ENCODE measurements at regions not wholly inside any gene's neighbourhood (a gene's known extent, or its start where the extent isn't known, plus 50 kb on each side); places are given as distances from the start of the nearest gene placed in this dataset.
"Not testable (repeated sequence)": the region's sequence is repeated elsewhere in the genome, so short reads cannot be mapped to it uniquely, and the experiment has no call there.

DNA sequence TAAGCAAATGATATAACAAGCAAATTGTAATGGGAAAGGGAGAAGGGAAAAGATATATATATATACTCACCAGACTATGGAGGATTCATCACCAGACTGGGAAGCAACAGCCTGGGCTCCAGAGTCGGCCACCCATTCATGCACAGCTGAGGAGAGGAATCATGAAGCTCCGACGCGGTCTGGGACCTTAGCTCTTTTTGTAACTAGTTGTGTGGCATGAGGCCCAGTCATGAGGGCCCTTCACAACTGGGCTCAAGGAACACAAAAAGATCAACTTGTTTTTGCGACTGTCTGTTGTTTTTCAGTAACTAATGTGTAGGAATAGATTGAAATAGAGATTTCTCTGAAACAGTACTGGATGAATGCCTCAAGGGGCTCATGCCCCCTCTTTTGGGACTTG, 911.2 kb downstream of the TYW1 start:
- ATAC-seq (replicated peaks in 1 of 2) (no peak), DNase-seq (no peak)
- H3K4me1 Mint-ChIP-seq (ENCODE audit: low read depth) = no peaks in the 10 kb centered on the region
- H3K4me3 Mint-ChIP-seq = no peak overlapping the region
- no peaks in the 10 kb centered on the region for H3K36me3 Mint-ChIP-seq (ENCODE audit: insufficient read depth in 2 of 2)
- no peaks in the 10 kb centered on the region for H3K27me3 Mint-ChIP-seq (ENCODE audit: low read depth)
- no peak overlapping the region for H3K27ac Mint-ChIP-seq
- H3K9me3 Mint-ChIP-seq = peaks cover 10 to 11% of the 10 kb centered on the region in 2 donors

DNA sequence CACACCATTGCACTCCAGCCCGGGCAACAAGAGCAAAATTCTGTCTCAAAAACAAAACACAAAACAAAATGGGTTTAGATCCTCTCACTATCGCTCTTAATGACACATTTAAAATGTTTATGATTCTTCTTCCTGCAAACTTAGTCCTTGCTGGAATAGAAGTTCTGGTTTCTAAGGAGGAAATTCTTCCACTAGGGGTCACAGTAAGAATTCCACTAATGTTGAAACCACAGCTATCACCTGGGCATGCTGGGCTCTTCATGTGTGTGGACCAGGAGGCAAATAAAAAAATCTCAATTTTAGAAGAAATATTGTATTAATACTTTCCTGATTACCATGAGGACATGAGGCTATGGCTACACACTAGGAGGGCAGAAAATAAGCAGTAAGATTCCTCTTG, 915.8 kb downstream of the TYW1 start:
- Mint-ChIP-seq H3K27me3 (ENCODE audit: low read depth) (no peaks in the 10 kb centered on the region), H3K27ac (no peak overlapping the region), H3K4me1 (ENCODE audit: low read depth) (no peaks in the 10 kb centered on the region), H3K9me3 (peaks cover 11 to 15% of the 10 kb centered on the region in 2 donors), H3K4me3 (no peak overlapping the region), H3K36me3 (ENCODE audit: insufficient read depth in 2 of 2) (no peaks in the 10 kb centered on the region)
- ATAC-seq (replicated peaks in 1 of 2) = no peak
- DNase-seq = no peak

DNA sequence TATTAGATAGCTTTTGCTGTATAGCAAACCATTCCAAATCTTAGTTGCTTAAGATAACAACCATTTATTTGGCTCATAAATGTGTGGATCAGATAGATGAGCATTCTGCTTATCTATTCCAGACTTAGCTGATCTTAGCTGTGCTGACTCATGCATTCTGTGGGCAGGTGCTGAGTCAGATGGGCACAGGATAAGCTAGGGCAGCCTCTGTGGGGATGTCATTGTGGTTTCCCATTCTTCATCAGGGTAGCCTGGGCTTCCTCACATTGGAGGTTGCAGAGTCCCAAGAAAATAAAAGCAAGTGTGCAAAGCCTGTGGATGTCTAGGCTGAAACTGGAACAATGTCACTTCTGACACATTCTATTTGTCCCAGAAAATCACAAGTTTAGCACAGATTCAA, 917.0 kb downstream of the TYW1 start:
- DNase-seq (no peak), ATAC-seq (replicated peaks in 1 of 2) (no peak)
- H3K36me3 Mint-ChIP-seq (ENCODE audit: insufficient read depth in 2 of 2) = peaks cover 2 to 4% of the 10 kb centered on the region in 2 donors
- peaks cover 16 to 20% of the 10 kb centered on the region in 2 donors for H3K9me3 Mint-ChIP-seq
- no peak overlapping the region for H3K4me3 Mint-ChIP-seq
- H3K27me3 Mint-ChIP-seq (ENCODE audit: low read depth) = no peaks in the 10 kb centered on the region
- H3K4me1 Mint-ChIP-seq (ENCODE audit: low read depth) = no peaks in the 10 kb centered on the region
- no peak overlapping the region for H3K27ac Mint-ChIP-seq

DNA sequence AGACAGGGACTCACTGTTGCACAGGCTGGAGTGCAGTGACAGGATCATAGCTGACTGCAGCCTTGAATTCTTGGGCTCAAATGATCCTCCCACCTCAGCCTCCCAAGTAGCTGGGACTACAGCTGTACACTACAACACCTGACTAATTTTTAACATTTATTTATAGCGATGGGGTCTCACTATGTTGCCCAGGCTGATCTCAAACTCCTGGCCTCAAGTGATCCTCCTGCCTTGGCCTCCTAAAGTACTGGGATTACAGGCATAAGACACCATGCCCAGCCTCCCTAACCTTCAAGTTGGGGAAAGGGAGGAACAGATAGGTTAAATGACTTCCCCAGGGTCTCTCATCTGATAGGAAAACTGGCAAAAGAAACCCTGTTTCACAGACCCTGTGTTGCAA, 919.5 kb downstream of the TYW1 start:
- not testable (repeated sequence) for H3K36me3 Mint-ChIP-seq (ENCODE audit: insufficient read depth in 2 of 2); H3K4me3 Mint-ChIP-seq; DNase-seq; H3K27ac Mint-ChIP-seq; ATAC-seq (replicated peaks in 1 of 2); H3K4me1 Mint-ChIP-seq (ENCODE audit: low read depth); H3K27me3 Mint-ChIP-seq (ENCODE audit: low read depth)
- H3K9me3 Mint-ChIP-seq = peaks cover 19 to 21% of the 10 kb centered on the region in 2 donors

DNA sequence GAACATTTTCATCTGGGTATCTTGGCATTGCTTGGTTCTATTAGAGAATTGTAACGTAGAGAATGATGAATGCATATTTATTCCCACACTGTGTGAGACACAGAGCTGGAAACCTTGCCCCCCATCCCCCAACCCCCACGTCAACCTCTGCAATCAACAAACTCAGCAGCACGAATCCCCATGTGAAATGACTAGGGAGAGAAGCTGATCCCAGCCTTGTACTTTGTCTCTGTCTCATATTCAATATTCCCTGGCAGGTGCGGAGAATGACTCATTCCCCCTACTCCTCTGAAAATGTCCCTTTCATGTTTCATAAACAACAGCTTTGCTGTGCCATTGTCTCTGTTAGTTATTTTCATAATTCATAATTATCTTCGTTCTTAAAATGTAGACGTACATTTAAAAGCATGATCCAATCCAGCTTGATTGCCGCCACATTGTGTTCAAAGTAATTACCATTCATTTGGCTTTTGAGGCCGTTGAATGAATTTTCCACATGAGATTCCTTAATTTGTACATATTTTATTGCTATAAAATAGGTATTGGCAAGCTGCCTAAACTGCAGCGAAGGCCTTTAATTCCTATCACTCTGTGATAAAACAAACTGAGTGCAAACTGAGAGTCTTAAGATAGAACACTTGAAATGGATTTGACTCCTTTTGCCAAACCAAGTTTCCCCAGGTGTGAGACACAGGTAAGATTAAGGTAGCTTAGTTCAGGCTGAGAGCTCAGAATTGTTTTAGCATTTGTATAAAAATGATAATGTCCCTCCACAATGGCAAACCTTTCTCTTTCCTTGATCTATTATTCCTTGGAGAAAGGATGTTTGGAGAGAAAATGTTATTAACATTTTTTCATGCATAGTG, 920.2 kb downstream of the TYW1 start:
- Mint-ChIP-seq H3K4me3 (no peak overlapping the region), H3K27me3 (ENCODE audit: low read depth) (no peaks in the 10 kb centered on the region), H3K27ac (no peak overlapping the region), H3K9me3 (peaks cover 21 to 24% of the 10 kb centered on the region in 2 donors), H3K36me3 (ENCODE audit: insufficient read depth in 2 of 2) (peaks cover 2 to 6% of the 10 kb centered on the region in 2 donors), H3K4me1 (ENCODE audit: low read depth) (no peaks in the 10 kb centered on the region)
- ATAC-seq (replicated peaks in 1 of 2) = no peak
- DNase-seq = no peak

DNA sequence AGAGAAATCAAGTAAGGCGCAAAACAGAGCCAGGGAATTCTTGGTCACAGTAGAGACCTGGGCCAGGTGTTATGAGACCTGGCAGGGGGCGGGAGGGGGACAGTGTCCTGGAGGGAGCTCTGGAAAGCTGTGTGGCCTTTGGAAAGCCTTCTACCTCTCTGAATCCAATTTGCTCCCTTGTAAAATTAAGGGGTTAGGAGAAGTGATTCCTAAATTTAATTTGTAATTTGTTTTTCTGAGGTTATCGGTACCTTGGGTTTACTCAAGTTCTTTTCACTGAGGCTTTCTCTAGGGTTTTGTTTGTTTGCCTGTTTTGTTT, 920.8 kb downstream of the TYW1 start:
- peaks cover 23 to 24% of the 10 kb centered on the region in 2 donors for H3K9me3 Mint-ChIP-seq
- H3K27ac Mint-ChIP-seq = no peak overlapping the region

DNA sequence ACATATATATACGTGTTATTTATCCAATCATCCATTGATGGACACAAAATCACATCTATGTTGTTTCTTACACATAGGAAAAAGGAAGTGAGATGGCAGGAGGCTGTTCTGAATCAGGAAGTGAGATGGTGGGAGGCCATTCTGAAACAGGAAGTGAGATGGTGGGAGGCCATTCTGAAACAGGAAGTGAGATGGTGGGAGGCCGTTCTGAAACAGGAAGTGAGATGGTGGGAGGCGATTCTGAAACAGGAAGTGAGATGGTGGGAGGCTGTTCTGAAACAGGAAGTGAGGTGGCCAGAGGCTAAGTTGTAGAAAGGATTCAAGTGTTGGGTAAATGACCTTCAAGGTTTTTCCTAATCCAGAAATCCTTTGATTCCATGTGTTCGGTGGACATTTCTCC, 921.5 kb downstream of the TYW1 start:
- H3K4me1 Mint-ChIP-seq (ENCODE audit: low read depth) = no peaks in the 10 kb centered on the region
- no peak overlapping the region for H3K4me3 Mint-ChIP-seq
- no peak for ATAC-seq (replicated peaks in 1 of 2)
- H3K27me3 Mint-ChIP-seq (ENCODE audit: low read depth) = no peaks in the 10 kb centered on the region
- H3K27ac Mint-ChIP-seq = no peak overlapping the region
- DNase-seq = no peak
- peaks cover 23 to 24% of the 10 kb centered on the region in 2 donors for H3K9me3 Mint-ChIP-seq
- peaks cover 4 to 6% of the 10 kb centered on the region in 2 donors for H3K36me3 Mint-ChIP-seq (ENCODE audit: insufficient read depth in 2 of 2)

More for the DNA sequence above, 920.8 kb downstream of the TYW1 start:
- no peak for DNase-seq
- Mint-ChIP-seq H3K36me3 (ENCODE audit: insufficient read depth in 2 of 2) (peaks cover 4 to 6% of the 10 kb centered on the region in 2 donors), H3K4me1 (ENCODE audit: low read depth) (no peaks in the 10 kb centered on the region), H3K4me3 (no peak overlapping the region), H3K27me3 (ENCODE audit: low read depth) (no peaks in the 10 kb centered on the region)
- ATAC-seq (replicated peaks in 1 of 2) = no peak

DNA sequence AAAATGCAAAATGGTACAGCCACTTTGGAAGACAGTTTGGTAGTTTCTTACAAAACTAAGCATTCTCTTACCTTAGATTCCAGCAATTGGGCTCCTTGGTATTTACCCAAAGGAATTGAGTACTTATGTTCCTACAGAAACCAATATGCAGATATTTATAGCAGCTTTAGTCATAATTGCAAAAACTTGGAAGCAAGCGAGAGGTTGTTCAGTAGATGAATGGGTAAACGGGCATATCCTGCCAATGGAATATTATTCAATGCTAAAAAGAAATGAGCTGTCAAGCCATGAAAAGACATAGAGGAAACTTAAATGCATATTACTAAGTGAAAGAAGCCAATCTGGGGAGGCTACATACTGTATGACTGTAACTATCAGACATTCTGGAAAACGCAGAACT, 926.7 kb downstream of the TYW1 start:
- no peak overlapping the region for H3K4me3 Mint-ChIP-seq
- no peak for ATAC-seq (replicated peaks in 1 of 2)
- peaks cover 2% of the 10 kb centered on the region in 2 donors for H3K36me3 Mint-ChIP-seq (ENCODE audit: insufficient read depth in 2 of 2)
- no peak for DNase-seq
- no peaks in the 10 kb centered on the region for H3K4me1 Mint-ChIP-seq (ENCODE audit: low read depth)
- H3K27ac Mint-ChIP-seq = no peak overlapping the region
- peaks cover 10 to 16% of the 10 kb centered on the region in 2 donors for H3K9me3 Mint-ChIP-seq
- H3K27me3 Mint-ChIP-seq (ENCODE audit: low read depth) = no peaks in the 10 kb centered on the region

DNA sequence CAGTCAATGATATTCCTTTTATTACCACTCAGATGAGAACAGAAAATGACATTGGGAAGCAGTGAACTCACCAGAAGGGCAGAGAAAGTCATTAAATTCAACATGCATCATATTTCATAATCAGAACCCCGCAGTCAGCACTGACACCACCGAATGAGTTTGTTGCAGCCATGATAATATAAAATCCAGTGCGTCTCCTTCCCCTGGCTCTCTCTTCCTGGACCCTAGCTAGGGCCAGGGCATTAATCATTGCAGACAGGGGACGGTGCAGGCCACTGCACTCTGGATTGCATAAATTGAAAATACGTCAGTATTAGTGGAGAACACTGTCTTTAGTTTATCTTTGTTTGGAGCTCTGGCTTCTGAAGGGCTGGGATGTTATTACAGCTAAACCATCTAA, 931.5 kb downstream of the TYW1 start:
- H3K4me1 Mint-ChIP-seq (ENCODE audit: low read depth) = no peaks in the 10 kb centered on the region
- peaks cover 2 to 7% of the 10 kb centered on the region in 2 donors for H3K9me3 Mint-ChIP-seq
- DNase-seq (no peak), ATAC-seq (replicated peaks in 1 of 2) (no peak)
- H3K36me3 Mint-ChIP-seq (ENCODE audit: insufficient read depth in 2 of 2) = peaks cover 0 to 2% of the 10 kb centered on the region in 2 donors
- no peak overlapping the region for H3K4me3 Mint-ChIP-seq
- no peak overlapping the region for H3K27ac Mint-ChIP-seq
- no peaks in the 10 kb centered on the region for H3K27me3 Mint-ChIP-seq (ENCODE audit: low read depth)

DNA sequence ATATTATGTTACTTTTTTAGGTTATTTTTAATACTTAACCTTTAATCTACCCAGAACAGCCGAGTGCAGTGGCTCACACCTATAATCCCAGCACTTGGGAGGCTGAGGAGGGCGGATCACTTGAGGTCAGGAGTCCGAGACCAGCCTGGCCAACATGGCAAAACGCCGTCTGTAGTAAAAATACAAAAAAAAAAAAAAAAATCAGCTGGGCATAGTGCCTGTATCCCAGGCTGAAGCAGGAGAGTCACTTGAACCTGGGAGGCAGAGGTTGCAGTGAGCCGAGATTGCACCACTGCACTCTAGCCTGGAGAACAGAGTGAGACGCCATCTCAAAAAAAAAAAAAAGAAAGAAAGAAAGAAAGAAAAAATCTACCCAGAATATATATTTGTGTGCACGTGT, 939.8 kb downstream of the TYW1 start:
- not testable (repeated sequence) for H3K27ac Mint-ChIP-seq; H3K4me3 Mint-ChIP-seq; H3K27me3 Mint-ChIP-seq (ENCODE audit: low read depth); ATAC-seq (replicated peaks in 1 of 2); H3K9me3 Mint-ChIP-seq; H3K4me1 Mint-ChIP-seq (ENCODE audit: low read depth); DNase-seq; H3K36me3 Mint-ChIP-seq (ENCODE audit: insufficient read depth in 2 of 2)

DNA sequence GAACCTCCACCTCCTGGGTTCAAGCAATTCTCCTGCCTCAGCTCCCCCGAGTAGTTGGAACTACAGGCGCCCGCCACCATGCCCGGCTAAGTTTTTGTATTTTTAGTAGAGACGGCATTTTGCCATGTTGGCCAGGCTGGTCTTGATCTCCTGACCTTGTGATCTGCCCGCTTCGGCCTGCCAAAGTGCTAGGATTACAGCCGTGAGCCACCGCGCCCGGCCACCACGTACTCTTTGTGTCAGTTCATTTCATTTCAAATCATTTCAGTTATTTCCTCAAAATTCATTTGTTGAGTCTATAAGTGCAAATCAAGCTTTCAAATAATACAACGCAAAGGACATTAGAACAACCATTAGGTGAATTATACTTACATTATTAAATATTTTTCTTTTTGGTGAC, 943.8 kb downstream of the TYW1 start:
- DNase-seq (no peak), ATAC-seq (replicated peaks in 1 of 2) (no peak)
- Mint-ChIP-seq H3K4me1 (ENCODE audit: low read depth) (no peaks in the 10 kb centered on the region), H3K9me3 (peaks cover 4 to 7% of the 10 kb centered on the region in 2 donors), H3K27ac (no peak overlapping the region), H3K4me3 (no peak overlapping the region), H3K27me3 (ENCODE audit: low read depth) (no peaks in the 10 kb centered on the region), H3K36me3 (ENCODE audit: insufficient read depth in 2 of 2) (no peaks in the 10 kb centered on the region)

DNA sequence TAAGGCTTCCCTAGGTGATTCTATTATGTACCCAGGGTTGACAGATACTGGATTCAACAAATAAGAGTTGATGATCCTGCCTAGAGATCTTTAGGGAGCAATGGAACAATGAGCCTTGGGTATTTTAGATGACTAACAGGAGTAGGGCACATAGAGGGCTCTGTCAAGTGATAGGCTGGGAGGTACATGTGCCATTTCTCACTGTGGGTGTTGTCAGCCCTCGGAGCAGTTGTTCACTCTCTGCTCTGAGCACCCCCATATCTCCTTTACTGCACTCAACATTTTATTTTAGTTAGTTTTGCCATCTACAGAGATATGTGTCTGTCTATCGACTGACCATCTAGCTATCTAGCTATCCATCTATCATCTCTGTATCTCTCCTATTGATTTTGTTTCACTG, 950.6 kb downstream of the TYW1 start:
- Mint-ChIP-seq H3K4me3 (no peak overlapping the region), H3K36me3 (ENCODE audit: insufficient read depth in 2 of 2) (peaks cover 0 to 1% of the 10 kb centered on the region in 2 donors), H3K27ac (no peak overlapping the region), H3K4me1 (ENCODE audit: low read depth) (no peaks in the 10 kb centered on the region), H3K9me3 (peaks cover 3 to 5% of the 10 kb centered on the region in 2 donors), H3K27me3 (ENCODE audit: low read depth) (no peaks in the 10 kb centered on the region)
- ATAC-seq (replicated peaks in 1 of 2) = no peak
- no peak for DNase-seq

DNA sequence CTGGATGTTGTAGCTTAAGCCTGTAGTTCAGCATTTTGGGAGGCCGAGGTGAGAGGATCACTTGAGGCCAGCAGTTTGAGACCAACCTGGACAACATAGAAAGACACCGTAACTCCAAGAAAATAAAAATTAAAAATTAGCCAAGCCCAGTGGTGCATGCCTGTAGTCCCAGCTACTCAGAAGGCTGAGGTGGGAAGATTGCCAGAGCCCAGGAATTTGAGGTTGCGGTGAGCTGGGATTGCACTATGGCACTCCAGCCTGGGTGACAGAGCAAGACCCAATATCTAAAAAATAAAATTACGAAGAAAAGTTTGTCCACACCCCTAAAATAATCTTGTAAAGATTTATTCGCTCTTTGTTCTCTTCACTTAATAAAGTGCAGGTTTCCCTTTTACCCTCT, 951.0 kb downstream of the TYW1 start:
- no peaks in the 10 kb centered on the region for H3K4me1 Mint-ChIP-seq (ENCODE audit: low read depth)
- no peak for DNase-seq
- no peak for ATAC-seq (replicated peaks in 1 of 2)
- peaks cover 3 to 5% of the 10 kb centered on the region in 2 donors for H3K9me3 Mint-ChIP-seq
- H3K36me3 Mint-ChIP-seq (ENCODE audit: insufficient read depth in 2 of 2) = peaks cover 0 to 1% of the 10 kb centered on the region in 2 donors
- H3K4me3 Mint-ChIP-seq = no peak overlapping the region
- no peak overlapping the region for H3K27ac Mint-ChIP-seq
- no peaks in the 10 kb centered on the region for H3K27me3 Mint-ChIP-seq (ENCODE audit: low read depth)

All from activated T-cell treated with anti-CD3 and anti-CD28 coated beads, Interleukin-2, amount 50 U/mL, for 72 hours (primary cell).